Putamen (tissue), 1 donor: ENCODE measurements at regions not wholly inside any gene's neighbourhood (a gene's known extent, or its start where the extent isn't known, plus 50 kb on each side); places are given as distances from the start of the nearest gene placed in this dataset.

Experiments used
- DNase-seq: peaks from one replicate; pipeline ENCODE4 v3.0.0-alpha.2; 2016; ENCODE audit warnings: low spot score

- no peak for DNase-seq
Observed at GRCh38 chr1:93013145-93014065, 52.1 kb upstream of the DIPK1A start.

GRCh38 chr1:93014168-93014567 is 52.9 kb upstream of the DIPK1A start:
- DNase-seq, result no peak

GRCh38 chr1:93015590-93015989 is 54.3 kb upstream of the DIPK1A start:
- DNase-seq, result peak; percentile 47

GRCh38 chr1:93016171-93016570 is 54.9 kb upstream of the DIPK1A start:
- DNase-seq, result no peak

GRCh38 chr1:93021539-93022134 is 57.4 kb upstream of the MTF2 start:
- no peak for DNase-seq

- no peak for DNase-seq
Observed at GRCh38 chr1:93022580-93022979, 56.5 kb upstream of the MTF2 start.

GRCh38 chr1:93023281-93023680 is 55.8 kb upstream of the MTF2 start:
- DNase-seq, result no peak

GRCh38 chr1:93025572-93025971 is 53.5 kb upstream of the MTF2 start:
- DNase-seq, result no peak

GRCh38 chr1:93028542-93028941 is 50.5 kb upstream of the MTF2 start:
- no peak for DNase-seq
